ENCODE measurements at regions not wholly inside any gene's neighbourhood (a gene's known extent, or its start where the extent isn't known, plus 50 kb on each side); places are given as distances from the start of the nearest gene placed in this dataset.

GRCh38 chr11:128361451-128362020 lies 225.8 kb downstream of the ETS1 start:
- no peak for DNase-seq

- DNase-seq = no peak
Measured at GRCh38 chr11:128359515-128359914, 227.8 kb downstream of the ETS1 start.

GRCh38 chr11:128357073-128357472 lies 230.3 kb downstream of the ETS1 start:
- no peak for DNase-seq

- no peak for DNase-seq
Measured at GRCh38 chr11:128355558-128355957, 231.8 kb downstream of the ETS1 start.

GRCh38 chr11:128354476-128354875 lies 232.9 kb downstream of the ETS1 start:
- DNase-seq = no peak

GRCh38 chr11:128351168-128351567 lies 236.2 kb downstream of the ETS1 start:
- DNase-seq = no peak

- DNase-seq = no peak
Measured at GRCh38 chr11:128349650-128350299, 237.6 kb downstream of the ETS1 start.

- DNase-seq = no peak
Measured at GRCh38 chr11:128346804-128347203, 240.6 kb downstream of the ETS1 start.

- no peak for DNase-seq
Measured at GRCh38 chr11:128345316-128345715, 242.0 kb downstream of the ETS1 start.

GRCh38 chr11:128343870-128344269 lies 243.5 kb downstream of the ETS1 start:
- DNase-seq = no peak

- DNase-seq = no peak
Measured at GRCh38 chr11:128343135-128343514, 244.2 kb downstream of the ETS1 start.

- no peak for DNase-seq
Measured at GRCh38 chr11:128342511-128343134, 244.7 kb downstream of the ETS1 start.

- no peak for DNase-seq
Measured at GRCh38 chr11:128341280-128342248, 245.8 kb downstream of the ETS1 start.

GRCh38 chr11:128339792-128340191 lies 247.6 kb downstream of the ETS1 start:
- DNase-seq = no peak

GRCh38 chr11:128338811-128339210 lies 248.5 kb downstream of the ETS1 start:
- no peak for DNase-seq

GRCh38 chr11:128336203-128336602 lies 251.2 kb downstream of the ETS1 start:
- DNase-seq = no peak

GRCh38 chr11:128335729-128336128 lies 251.6 kb downstream of the ETS1 start:
- DNase-seq = no peak

GRCh38 chr11:128334311-128335044 lies 252.9 kb downstream of the ETS1 start:
- peak; percentile 15 for DNase-seq

GRCh38 chr11:128331317-128331716 lies 256.0 kb downstream of the ETS1 start:
- DNase-seq = no peak

- DNase-seq = no peak
Measured at GRCh38 chr11:128330203-128330602, 257.2 kb downstream of the ETS1 start.

- DNase-seq = peak; percentile 21
Measured at GRCh38 chr11:128328955-128329551, 258.3 kb downstream of the ETS1 start.

GRCh38 chr11:128327274-128327673 lies 260.1 kb downstream of the ETS1 start:
- DNase-seq = no peak

Data from suppressor macrophage treated with lipopolysaccharide for 4 hours (primary cell).